NCI-H2107 treated with DMSO at 0.1 percent for 48 hours (cell line): ENCODE measurements at regions not wholly inside any gene's neighbourhood (a gene's known extent, or its start where the extent isn't known, plus 50 kb on each side); places are given as distances from the start of the nearest gene placed in this dataset.
A peak's percentile ranks its signal among the peaks of the same experiment; 100 is the strongest.

Experiments
- DNase-seq: peaks from one replicate; lab custom pipeline; 2025; ENCODE audit not compliant: unreplicated experiment; lab: John Stamatoyannopoulos, UW

DNA sequence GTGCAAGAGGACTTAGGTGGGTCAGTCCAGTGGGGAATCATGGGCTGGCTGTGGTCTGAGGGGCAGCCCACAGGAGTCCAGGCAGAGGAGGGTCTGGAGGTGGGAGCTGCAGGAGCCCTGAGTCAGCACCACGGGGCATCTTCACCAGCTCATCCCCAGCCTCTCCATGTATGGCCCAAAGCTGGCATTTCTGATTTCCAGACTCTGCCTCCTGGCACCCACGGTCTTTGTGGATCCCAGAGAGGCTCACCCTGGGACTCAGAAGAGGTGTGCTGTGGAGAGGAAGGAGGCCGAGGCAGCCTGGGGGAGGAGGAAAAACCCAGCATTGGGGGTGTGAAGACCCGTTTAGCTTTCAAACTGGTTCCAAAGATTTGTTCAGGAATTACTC is 64.5 kb upstream of the KLF13 start:
- DNase-seq: no peak

DNA sequence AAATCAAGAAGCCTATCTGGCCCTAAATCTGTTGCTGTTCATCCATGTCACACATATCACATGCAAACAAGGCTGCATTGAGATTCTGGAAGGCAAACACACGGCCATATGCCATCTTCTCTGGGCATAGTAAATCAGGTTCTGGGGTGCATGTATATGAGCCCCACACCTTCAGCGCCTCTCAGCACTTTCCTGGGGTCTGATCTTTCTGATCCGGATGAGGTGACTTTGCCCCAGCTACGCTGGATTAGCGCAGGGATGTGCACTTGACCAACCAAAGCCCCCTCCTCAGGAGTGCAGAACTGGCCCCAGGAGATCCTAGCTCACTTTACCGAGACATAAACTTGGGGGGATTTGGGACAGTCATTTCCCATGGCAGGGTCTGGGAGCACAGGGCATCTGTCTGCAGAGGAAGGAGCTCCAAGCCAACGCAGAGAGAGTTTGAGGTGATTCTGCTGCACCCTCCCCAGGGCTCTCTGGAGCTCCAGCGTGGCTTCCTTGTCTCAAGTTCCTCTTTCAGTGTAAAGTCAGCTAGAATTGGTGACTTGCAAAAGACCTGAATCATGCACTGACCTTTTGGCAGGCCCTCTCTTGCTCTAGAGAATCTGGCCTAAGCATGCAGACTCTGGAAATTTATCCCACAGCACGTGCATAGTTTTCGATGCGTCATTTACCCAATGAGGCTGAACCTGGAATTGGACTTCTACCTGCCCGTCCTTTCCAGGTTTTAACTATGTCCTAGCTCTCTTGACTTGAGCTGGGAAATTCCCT is 63.5 kb upstream of the KLF13 start:
- no peak for DNase-seq

DNA sequence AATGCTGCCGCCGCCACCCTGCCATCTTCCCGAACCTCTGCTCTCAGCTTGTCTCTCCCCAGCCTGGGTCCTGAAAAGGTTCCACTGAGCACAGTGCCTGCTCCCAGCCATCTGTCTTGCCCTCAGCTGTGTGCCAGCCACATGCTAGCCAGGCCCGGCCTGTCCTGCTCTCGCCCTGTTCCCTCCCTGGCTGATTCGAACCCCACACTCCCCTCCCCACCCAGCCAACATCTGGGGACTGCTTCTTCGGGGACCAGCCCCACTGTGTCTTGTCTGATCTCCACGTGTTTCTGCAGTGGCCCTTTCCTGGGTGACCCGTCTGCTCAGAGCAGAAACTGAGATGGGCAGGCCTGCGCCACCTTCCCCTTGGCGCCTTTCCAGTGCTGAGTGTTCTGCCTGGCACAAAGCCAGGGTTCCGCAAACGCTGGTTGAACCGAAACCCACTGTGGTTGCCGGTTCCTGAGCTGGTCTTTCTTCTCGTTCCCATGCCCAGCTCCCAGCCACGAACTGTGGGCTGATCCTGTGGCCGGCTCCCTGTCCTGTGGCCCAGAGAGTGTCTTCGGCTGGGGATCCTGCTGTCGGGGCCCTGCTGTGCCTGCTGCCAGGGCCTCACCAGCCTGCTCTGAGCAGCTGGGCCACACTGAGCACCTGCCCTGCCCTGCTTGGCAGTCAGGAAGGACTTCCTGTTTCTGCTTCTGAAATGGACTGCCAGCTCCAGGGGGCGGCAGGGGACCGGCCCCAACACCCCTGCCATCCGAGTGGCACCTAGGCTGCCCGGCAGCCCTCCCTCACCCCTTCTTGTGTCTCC is 62.7 kb upstream of the KLF13 start:
- DNase-seq: peak; percentile 25

DNA sequence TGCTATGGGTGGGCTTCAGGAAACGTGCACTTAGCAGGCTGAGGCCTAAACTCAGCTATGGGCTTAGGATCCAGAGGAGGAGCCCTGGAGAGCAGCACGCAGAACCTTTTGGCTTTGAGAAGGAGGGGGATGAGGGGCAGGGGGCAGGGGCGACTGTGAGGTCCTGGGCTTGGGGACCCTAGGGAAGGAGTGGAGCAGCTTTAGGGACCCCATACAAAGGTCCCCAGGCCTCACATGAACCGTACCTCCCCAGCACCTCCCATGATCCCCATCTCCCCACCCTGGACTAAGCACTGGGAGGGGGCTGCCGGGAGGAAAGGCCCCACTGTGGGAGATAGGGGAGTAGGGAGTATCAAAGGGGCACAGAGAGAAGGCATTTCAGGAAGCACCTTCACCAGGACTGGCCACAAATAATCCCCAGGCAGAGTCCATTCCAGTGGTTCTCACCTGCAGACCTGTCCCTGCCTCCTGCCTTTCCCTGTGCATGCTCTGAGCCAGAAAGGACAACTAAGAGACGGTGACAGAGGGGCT is 62.0 kb upstream of the KLF13 start:
- no peak for DNase-seq

DNA sequence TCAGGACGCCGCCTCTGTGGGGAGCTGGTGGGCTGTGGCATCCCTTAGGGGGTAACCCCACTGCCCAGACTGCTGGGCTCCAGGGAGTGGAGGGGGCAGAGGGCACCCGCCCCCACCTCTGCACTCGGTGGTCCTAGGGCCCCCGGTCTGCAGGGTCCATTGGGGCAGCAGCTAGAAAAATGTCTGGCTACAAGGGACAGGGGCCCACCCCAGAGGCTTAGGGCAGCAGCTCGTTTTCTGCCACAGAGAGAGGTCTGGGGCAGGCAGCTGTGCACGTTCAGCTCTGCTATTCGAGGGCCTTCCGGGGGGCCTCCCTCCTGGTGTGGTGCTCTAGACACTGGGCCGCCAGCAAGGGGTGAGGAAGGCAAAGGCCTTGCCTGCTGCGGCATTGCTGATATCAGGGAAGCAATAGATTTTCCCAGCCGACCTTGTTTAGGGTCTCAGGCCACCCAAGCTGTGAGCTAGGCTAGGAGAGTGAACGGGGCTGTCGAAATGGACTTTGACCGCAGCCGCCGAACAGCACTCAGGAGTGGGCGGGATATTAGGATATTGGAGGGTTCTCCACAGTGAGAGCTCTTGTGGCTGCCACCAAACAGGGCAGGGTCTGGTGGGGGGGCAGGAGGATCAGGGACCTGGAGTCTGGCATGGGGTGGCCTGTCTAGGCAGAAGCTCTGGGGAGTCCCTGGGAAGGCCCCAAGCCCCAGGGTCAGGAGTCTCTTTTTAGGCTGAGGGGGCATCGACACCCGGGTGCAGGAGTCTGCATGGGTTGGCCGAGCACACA is 61.4 kb upstream of the KLF13 start:
- DNase-seq: no peak

DNA sequence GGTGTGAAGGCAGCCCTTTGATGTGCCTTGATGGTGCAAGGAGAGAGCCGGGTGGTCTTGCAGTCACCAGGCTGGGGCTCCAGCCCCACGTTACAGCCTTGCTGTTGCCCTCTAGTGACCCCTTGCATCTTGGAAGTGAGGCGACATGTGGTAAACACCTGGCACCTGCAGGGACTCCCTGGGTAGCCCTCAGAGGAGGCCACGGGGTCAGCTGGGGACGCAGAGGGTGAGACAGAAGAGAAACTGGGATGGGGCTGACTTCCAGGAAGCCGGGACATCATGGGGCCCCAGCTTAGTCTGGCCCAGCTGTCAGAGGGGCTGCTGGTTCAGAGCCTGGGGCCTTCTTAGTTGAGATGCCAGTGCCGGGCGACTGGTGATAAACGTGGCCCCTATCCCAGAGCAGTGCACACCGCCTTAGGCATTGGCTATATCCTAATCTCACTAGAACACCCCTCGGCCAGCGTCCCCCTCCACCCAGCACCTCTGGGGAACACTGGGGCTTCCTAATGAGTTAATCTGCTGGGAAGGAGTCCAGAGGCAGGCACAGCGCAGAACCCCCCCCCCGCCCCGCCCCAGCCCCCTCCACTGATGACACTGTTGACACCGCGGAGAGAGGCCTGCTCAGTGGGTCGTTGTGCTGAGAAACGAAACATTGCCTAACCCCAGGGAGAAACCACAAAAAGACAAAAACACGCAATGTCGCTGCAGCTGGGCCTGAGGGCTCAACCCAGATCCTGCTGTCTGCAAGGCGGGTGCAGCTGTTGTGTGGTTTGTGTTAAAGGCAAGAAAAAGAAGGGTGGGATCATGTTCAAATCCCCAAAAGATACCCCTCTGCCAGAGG is 60.5 kb upstream of the KLF13 start:
- peak; percentile 62 for DNase-seq

DNA sequence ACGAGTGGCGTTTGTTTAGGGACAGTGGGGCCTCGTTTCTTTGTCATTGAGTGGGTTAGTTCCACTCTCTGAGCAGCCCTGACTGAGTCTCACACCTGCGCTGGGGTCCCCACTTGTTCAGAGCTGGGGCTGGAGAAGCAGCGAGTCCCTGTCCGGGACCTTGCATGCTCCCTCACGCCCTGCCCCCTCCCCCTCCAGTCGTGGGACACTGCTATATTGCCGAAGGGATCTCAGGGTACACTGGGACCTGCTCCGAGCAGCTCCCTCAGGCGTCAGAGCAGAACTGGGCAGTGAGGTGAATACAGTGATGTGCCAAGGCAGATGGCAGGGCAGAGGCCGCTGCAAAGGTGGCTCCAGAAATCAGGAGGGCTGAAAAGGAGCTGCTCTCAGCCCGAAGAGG is 59.9 kb upstream of the KLF13 start:
- DNase-seq: no peak

DNA sequence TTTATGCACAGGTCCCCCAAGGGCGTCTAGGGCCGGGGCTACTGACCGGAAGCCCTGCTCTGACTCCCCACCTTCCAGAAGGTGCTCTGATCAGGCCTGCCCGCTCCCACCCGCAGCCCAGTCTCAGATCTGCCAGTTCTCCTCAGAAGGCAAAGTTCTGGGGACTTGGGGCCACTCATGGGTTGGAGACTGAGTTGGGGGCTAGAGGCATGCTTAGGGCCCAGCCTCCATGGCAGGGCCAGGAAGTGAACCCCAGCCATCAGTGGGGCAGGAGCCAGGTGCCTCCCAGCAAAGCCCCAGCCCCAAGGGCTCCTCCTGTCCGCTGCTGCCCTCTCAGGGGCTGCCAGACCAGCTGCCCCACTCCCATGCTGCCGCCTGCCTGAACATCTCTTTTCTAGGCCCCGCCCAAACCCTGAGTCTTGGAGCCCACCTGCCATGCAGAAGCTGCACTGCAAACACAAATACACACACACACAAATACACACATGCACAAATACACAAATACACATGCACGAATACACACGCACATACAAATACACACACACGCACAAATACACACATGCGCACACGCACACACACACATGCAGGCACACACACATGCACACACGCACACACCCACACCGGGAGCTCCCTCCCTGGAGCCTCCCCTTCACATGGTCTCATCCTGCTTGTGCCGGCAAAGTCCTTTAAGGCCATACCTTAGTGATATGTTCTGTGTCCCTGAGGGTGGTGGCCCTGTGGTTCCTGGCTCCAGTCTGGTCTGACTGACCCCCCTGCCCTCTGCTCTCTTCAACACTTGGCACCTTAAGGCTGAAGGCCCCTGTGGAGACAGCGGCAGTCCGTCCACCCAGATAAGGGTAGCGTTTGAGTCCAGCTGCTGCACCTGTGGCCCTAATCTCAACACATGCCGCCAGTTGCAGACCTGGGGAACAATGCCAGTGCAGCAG is 59.2 kb upstream of the KLF13 start:
- DNase-seq: no peak

DNA sequence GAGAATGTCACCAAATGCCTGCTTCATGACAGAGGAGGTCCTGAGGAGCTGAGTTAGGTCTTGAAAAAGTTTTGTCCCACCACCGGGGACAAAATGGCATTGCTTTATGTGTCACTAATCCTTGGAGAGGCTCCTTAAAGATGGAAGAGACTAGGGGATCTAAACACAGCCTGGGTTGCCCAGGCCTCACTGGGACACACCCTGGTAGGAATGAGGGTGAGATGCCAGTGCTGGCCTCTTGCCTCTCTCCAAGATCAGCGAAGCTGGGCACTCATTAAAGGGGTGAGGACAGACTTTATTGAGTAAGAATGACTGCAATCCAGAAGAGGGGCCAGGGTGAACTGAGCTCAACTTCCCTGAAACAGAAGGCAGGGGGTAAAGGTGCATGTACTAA is 58.5 kb upstream of the KLF13 start:
- no peak for DNase-seq

DNA sequence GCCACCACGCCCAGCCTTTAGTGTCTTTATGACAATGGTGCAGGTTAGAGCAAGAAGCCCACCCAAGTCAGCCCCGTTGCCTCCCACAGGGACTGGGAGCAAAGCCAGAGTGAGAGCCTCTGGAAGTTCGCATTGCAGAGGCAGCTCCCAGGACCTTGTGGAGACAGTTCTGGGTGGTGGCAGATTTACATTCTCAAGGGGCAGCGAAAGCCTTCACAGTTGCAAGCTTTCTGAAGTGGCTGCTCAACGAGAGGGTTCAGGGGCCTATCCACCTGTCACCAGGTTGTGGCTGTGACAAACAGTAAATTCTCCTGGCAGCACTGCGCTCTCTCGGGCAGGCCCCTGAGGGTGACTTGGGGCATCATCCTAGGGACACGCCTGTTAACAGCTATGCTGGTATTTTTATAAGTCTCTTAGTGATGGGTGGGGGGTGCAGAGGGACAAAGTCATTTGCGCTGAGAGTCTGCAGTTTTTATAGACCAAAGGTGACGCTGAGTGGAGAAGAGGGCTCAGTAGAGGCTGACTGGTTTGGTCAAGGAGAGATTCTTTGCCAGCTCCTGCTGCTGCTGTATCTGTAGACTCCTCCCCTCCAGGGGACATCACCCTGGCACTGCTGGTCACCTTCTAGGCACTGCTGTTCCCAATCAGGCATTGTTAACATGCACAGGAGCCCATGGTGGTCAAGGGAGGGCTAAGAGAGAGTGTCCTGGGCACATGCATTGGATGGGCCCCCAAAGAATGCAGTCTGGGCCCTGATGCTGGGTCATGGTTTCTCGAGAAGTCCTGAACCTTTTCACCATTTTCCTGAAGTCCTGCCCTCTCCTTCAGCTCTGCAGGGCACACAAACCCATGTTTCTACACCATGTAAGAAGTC is 57.5 kb upstream of the KLF13 start:
- DNase-seq: peak; percentile 11

DNA sequence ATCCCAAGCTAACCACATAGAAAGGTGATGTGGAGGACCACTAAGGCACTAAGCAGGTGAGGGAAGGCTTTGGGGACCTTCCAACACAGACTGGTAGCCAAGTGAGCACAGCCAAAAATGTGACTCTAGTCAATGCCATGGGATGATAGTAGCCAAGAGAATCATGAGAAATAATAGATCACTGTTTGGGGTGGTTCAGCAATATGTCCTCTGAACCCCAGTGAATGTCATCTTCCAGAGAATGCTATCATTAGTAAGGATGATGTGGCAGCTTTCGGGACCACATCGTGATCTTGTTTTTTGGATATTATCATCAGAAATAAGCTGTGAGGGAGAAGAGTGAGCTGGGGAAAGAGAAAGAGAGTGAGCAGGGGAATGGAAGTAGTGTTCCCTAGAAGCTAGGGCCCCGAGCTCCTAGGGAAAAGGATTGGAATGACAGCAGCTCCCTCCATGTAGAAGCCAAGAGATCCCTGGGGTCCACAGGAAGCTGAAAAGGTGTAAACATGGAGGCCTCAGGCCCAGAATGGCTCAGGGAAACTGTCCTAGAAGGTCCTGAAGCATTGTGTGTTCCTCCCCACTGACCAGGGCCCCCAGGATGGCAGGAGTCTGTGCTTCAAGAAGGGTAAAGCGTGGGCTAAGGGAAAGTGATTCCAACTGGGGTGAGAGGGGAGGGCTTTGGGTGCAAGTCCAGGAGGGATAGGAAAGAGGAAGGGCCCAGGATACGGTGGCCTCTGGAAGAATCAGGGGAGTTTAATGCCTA is 56.6 kb upstream of the KLF13 start:
- no peak for DNase-seq

DNA sequence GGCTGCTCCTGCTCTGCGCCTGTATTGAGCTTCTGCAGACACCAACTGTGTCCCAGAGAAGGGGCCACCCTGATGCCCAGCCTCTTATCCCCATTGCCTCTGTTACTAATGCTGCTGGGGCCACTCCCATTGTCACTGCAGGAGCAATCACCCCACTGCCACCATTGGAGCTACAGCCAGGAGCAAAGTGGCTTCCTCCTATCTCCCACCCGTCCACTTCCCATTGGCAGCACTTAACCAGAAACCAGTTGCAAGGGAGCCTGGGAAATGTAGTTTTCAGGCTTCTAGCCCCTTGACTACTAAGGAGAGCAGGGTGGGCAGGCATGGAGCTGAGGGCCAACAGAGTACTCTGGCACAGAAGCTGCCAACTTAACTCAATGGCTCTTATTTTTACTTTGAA is 55.9 kb upstream of the KLF13 start:
- DNase-seq: no peak

DNA sequence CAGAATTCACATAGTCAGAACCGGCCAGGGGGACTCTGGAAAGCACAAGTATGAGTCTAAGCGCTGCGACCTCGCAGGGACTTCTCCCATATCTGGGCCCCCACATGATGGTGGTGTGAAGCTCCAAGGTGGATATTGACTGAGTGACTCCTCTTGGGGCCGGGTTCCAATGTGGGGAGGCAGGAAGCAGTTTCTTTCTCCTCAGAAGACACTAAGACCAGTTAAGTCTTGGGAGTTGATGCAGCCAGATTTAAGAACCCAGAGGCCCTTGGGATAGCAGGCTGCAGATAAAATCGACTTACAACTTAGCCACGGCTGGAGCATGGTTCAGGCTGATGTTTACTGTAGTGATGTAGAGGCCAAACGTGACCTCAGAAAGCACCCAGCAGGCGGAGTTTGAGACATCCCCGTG is 55.4 kb upstream of the KLF13 start:
- no peak for DNase-seq

DNA sequence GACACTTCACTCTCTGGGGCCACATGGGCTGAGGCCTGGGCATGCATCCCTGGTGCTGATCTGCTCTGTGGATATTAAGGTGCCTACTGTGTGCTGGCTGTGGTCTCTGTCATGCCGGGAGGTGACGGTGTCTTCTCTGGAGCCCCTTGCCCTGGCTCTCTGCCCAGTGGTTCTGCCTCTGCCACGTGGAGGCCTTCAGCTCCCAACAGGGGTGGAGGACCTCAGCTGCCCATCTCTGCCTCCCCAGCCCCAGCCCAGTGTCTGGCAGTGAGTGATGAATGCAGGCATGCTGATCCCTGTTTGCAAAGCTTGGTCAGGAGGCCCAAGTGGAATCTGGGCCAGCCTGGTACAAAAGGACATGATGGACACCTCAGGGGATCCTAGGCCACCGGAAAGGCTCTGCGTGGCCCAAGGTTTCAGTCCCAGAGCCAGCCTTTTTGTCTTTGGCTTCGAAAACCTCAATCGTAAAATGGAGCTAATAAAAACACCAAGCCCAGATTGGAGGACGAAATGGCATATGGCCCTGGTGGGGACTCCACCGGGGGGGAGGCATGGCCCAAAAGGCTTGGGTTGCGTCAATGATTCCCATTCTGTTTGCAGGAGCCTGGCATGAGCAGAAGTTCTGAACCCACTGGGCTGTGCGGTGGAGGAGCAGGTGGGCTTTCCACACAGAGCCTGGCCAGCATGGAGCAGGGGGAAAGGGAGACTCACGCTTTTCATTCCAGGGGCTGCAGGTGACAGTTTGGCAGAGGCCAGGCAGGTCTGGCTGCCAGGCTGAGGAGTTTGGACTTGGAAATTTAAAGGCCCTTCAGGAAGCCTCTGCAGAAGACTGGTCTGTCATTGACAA is 54.7 kb upstream of the KLF13 start:
- DNase-seq: no peak

DNA sequence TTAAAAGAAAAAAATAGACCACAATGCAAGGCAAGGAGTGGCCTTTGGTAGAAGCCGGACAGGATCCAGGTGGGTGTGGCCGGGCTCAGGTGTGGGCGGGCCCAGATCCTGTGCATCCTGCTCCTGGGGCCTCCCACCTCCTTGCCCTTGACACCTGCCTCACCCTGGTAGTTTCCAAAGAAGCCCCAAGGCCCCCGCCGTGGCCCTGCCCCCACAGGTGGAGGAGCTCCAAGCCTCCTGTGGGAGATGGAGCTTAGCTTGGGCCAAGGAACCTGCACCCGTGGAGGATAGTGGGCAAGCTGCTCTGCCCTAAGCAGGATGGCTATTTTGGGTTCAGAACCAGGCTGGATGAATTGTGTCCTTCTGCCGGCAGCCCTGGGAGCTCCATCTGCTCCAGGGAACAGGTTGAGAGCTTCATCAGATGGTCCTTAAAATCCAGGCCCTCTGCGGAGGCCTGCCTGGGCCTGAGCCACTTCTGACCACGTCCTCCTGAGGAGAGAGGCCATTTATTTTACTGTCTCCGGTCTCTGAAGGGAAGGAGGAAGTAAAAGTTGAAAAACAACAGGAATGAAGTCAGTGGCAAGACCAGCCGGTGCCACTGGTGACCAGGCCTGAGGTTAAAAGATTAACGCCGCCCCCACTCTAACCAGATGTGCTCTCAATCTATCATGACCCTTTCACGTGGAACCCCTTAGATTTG is 53.9 kb upstream of the KLF13 start:
- no peak for DNase-seq

DNA sequence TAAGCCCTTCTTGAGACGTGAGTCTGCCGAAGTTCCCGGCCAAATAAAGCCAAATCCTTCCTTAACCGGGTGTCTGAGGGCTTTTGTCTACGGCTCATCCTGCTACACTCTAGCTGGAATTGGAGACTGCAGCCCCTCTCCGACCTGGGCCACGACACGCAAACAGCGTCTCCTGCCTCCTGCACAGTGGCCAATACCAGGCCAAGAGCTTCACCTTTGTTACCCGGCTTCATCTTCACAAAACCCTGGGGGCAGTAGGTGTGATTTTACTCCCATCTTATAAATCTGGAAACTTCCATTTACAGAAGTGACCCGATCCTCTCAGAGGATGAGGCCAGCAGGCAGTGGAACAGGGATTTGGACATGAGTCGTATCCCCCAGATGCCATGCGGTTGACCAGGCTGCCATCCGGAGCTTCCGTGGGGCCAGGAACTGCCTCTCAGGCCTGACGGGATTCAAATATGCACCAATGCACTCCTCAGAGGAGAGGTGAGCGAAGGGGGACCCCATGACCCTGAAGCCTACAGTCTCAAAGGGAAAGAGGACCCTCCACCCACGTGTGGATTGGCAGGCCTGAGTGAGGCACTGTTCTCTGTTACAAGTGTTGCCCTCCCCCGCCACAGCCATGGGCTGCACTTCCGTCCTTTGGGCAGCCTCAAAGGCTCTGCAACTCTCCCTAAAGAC is 53.2 kb upstream of the KLF13 start:
- DNase-seq: no peak
